Left lung (tissue), 4 donors: ENCODE measurements at regions not wholly inside any gene's neighbourhood (a gene's known extent, or its start where the extent isn't known, plus 50 kb on each side); places are given as distances from the start of the nearest gene placed in this dataset.

Experiments
- ATAC-seq: fragments of 200-7000 bp; cut with Tn5 transposase; one replicate; pipeline ENCODE4 v1.9.1; 2020; ENCODE audit warnings: moderate library complexity
- DNase-seq, 4 donors: peaks; one replicate each; pipeline ENCODE4 v3.0.0-alpha.2; 2013 to 2020
- H3K27ac ChIP-seq, 2 donors: fragments of 200-600 bp; sonication (generic) in 1 of 2; one replicate each; pipeline versions ENCODE4 v1.5.0 to v1.8.0; 2020 to 2021
- H3K27me3 ChIP-seq, 2 donors: fragments of 200-600 bp; sonication (generic) in 1 of 2; one replicate each; pipeline versions ENCODE4 v1.5.0 to v1.8.0; 2020 to 2021
- H3K36me3 ChIP-seq, 2 donors: fragments of 200-600 bp; sonication (generic) in 1 of 2; one replicate each; pipeline versions ENCODE4 v1.5.0 to v1.8.0; 2020 to 2021
- H3K4me1 ChIP-seq, 2 donors: fragments of 200-600 bp; one replicate each; pipeline ENCODE4 v1.8.0; 2021
- H3K4me3 ChIP-seq, 2 donors: fragments of 200-600 bp; sonication (generic) in 1 of 2; one replicate each; pipeline versions ENCODE4 v1.5.0 to v1.8.0; 2020 to 2021; ENCODE audit warnings: mild to moderate bottlenecking in 1 of 2
- H3K9me3 ChIP-seq, 2 donors: fragments of 200-600 bp; sonication (generic) in 1 of 2; one replicate each; pipeline versions ENCODE4 v1.5.0 to v1.8.0; 2020 to 2021
- CTCF ChIP-seq, 2 donors: fragments of 200-600 bp; sonication (generic) in 1 of 2; IDR thresholded peaks; one replicate each; pipeline versions ENCODE4 v1.5.0 to v1.8.0; 2021; ENCODE audit warnings: antibody characterized with exemption in 2 of 2
- intact Hi-C, 2 donors: fragments of 100-400 bp; cut with DNase I; formaldehyde crosslinking; loops; one replicate each; pipeline versions ENCODE4 v1.11.2 to v1.14.2; 2022
- donor health status: DM: no; HTN: yes; CAD: no.
- donor health status: DM: no; HTN: no; CAD: no.

- intact Hi-C loops: no loop called here
- Histone ChIP-seq H3K4me1 (no peaks in the 10 kb centered on the region), H3K27me3 (no peaks in the 10 kb centered on the region), H3K36me3 (no peaks in the 10 kb centered on the region), H3K9me3 (no peaks in the 10 kb centered on the region), H3K27ac (no peak overlapping the region), H3K4me3 (no peak overlapping the region)
- DNase-seq (no peak), ATAC-seq (no peak)
- no peak for TF ChIP-seq CTCF (IDR thresholded peaks at IDR 0.05)
Measured at GRCh38 chr2:226603606-226604005, 196.0 kb downstream of the IRS1 start.

GRCh38 chr2:226601881-226602662, 197.5 kb downstream of the IRS1 start:
- Histone ChIP-seq H3K4me3 (no peak overlapping the region), H3K27me3 (peaks cover 0 to 9% of the 10 kb centered on the region in 2 donors), H3K36me3 (no peaks in the 10 kb centered on the region), H3K9me3 (no peaks in the 10 kb centered on the region), H3K27ac (no peak overlapping the region), H3K4me1 (no peaks in the 10 kb centered on the region)
- TF ChIP-seq CTCF (IDR thresholded peaks at IDR 0.05): no peak
- DNase-seq: no peak
- no peak for ATAC-seq
- intact Hi-C loops: no loop called here

DNA sequence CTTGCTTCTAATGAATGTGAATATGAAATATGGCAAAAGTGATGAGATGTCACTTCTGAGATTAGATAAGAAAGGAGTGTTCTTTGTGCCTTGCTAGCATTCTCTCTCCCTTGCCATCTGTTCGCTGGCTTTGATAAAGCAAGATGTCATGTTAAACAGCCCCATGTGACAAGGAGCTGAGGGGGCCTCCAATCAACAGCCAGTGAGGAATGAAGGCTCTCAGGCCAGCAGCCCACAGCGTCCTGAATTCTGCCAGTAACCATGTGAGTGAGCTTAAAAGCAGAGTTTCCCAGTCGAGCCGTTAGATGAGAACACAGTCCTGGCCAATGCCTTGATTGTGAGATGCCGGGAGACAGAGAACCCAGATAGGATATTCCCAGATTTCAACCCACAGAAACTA, 198.8 kb downstream of the IRS1 start:
- TF ChIP-seq CTCF (IDR thresholded peaks at IDR 0.05): no peak
- Histone ChIP-seq H3K27ac (no peak overlapping the region), H3K4me3 (no peak overlapping the region), H3K4me1 (no peaks in the 10 kb centered on the region), H3K36me3 (no peaks in the 10 kb centered on the region), H3K9me3 (no peaks in the 10 kb centered on the region), H3K27me3 (peaks cover 0 to 11% of the 10 kb centered on the region in 2 donors)
- intact Hi-C loops: no loop called here
- DNase-seq: no peak
- ATAC-seq: no peak

GRCh38 chr2:226600184-226600583, 199.4 kb downstream of the IRS1 start:
- Histone ChIP-seq H3K36me3 (no peaks in the 10 kb centered on the region), H3K4me3 (no peak overlapping the region), H3K9me3 (no peaks in the 10 kb centered on the region), H3K4me1 (no peaks in the 10 kb centered on the region), H3K27ac (no peak overlapping the region), H3K27me3 (peaks cover 0 to 11% of the 10 kb centered on the region in 2 donors)
- ATAC-seq: no peak
- no peak for DNase-seq
- no peak for TF ChIP-seq CTCF (IDR thresholded peaks at IDR 0.05)
- intact Hi-C loops: no loop called here

GRCh38 chr2:226589043-226589442, 210.6 kb downstream of the IRS1 start:
- no peak overlapping the region for H3K4me3 ChIP-seq
- DNase-seq (no peak), ATAC-seq (no peak)
- H3K27ac ChIP-seq: no peak overlapping the region
- intact Hi-C loops: no loop called here
- no peaks in the 10 kb centered on the region for H3K27me3 ChIP-seq
- TF ChIP-seq CTCF (IDR thresholded peaks at IDR 0.05): no peak
- H3K36me3 ChIP-seq: no peaks in the 10 kb centered on the region
- peaks cover 0 to 29% of the 10 kb centered on the region in 2 donors for H3K9me3 ChIP-seq
- H3K4me1 ChIP-seq: peaks cover 0 to 5% of the 10 kb centered on the region in 2 donors
